ENCODE measurements at regions not wholly inside any gene's neighbourhood (a gene's known extent, or its start where the extent isn't known, plus 50 kb on each side); places are given as distances from the start of the nearest gene placed in this dataset.

DNA sequence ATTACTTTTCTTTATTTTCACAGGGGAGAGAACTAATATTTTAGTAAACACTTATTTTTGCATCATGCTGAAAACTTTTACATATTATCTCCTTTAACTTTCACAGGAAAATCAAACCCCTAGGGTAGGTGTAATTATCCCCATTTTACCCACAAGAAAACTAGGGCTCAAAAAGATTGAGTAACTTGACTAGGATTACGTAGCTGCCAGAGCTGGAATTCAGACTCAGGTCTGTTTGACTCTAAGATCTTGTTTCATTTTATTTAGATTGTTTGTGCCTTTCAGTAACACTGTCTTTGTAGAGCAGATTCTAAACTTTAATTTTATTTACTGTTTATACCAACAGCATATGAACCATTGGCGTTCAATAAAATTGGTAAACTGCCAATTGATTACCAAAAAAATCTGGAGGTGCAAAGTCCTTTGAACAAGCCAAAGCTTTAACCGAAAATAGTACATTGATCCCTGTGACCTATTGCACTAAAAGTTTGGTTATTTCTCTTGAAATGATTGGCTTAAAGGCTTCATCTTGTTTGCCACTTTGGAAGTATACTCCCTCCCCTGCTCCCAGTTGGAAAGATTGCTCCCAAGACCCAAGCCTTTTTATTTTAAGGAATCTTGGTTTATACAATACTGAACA is 71.0 kb upstream of the WDR26 start:
- no peak for DNase-seq

DNA sequence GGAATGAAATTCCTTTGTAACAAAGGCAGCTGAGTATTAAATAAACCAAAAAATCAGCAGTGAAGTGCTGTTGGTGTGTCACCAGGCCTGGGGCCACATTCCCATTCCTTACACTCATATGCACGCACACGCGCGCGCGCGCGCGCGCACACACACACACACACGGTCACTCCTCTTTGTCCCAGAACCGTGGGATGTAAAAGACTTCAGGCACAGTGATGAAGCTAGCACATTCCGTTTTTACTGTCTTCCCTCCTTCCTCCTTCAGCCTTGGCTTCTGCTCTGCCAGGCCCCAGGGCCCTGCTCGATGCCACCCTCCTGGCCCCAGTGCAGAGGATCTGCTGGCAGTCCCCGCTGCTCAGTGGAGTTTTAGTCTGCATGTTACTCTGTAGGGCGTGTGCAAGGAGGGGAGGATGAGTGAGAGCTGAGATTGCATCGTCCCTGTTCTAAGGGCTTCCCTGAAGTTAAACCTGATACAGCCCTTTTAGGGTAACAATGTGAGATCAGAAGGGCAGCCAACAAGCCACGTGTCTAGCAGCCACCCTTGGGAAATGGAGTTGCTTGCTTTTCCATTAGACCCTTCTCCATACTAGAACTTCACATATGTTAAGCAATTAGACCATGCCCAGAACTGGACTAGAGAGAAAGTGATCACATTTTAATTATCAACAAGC is 71.7 kb upstream of the WDR26 start:
- no peak for DNase-seq

DNA sequence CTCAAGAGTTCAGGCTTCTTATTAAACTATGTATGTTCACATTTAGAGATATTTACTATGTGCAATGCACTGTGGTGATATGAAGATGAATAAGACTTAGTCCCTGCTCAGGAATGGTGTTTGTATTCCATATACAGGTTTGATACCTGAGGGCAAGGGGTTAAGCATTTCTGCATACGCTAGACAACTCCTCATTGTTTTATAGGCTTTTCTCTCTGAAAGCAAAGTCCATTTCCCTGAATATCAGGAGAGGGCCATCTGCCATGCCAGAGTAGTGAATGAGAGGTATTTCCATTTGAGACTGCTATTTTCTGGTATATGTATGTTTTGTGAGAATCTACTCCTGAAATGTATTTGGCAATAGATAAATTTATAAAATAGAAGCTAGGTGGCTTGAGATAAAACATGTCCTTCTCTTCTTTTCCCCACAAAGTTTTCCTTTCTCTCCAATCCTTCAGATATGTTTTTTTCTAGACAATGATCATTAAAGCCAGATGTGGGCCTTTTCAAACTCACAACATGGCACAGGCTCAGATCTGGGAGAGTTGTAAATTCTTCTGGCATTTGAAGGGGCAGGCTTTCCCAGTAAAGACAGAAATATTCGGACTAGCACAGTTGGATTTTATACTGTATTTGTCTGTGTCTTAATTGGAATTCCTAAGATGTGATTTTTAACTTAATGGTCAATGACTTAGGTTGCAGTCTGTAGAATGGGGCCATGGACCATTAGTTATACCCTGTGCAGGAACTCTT is 73.3 kb upstream of the WDR26 start:
- DNase-seq = no peak

DNA sequence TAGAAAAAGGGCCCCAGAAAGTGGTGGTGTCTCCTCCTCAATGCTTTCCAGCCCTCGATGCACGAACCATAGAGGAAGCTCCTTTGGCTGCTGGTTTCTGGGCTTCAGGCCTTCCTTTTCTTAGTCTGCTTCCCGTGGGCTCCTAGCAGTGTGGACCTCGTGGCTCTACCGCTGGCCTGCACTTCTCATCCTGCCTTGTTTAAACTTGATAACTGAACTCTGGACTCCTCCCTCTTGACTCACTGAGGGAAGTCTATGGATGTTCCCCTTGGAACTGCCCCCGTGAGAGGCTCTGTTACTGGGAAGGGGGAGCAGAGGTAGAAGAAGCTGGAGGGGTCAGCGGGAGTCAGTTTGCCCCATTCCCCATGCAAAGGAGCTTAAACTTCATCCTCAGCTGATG is 75.3 kb upstream of the WDR26 start:
- DNase-seq = no peak

DNA sequence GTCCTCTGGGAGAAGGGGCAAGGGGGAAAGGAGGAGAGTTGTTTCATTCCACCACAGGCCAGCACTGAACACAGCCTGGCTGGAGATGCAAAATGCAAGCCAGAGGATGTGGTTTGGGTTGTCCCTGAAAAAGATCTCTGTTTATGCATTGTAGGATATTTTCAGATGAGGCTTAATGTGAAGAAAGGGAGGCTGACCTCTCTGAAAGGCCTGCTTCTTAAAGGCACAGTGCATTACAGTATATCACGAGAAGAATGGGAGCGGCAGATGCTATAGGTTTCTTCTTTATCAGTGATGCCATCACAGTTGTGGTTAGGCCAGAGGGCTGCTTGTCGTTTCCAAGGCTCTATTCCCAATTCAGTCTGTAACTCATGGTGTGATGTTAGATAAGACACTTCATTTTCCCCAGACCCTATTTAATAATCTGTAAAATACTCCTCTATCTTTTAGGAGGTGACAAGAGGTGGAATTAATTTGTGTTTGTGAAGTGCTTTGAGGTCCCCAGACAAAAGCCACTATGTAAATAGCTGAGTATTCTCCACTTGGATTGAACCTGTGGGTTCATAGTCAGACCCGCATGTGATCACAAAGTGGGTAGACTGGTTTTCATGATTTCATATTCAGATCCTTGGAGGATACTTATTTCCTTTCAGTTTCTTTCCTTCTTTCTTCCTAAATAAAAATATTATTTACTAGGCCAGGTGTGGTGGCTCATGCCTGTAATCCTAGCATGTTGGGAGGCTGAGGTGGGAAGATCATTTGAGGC is 76.5 kb upstream of the WDR26 start:
- DNase-seq = no peak

DNA sequence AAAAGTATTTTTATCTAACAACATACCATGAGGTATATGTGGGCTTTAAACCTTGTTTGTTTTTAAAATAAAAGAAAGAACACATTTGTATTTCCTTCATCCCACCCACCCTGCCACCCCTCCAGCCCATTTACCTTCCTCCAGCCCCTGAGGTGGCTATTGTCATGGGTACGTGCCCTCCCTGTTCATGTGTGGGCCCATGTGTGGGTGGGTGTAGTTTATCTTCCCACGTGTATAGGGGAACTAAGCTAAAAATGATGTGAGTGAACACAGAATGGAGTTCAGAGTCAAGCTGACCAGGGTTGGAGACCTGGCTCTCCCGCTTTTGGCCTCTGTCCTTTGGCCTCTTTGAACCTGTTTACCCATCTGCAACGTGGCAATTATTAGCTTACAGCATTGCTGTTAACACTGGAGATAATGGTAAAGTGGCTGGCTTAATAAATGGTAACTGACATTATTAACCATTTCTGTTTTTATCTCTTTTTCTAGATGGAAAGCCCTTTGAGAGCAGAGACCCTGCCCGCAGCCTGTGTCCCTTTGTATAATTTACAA is 78.1 kb upstream of the WDR26 start:
- DNase-seq = no peak

DNA sequence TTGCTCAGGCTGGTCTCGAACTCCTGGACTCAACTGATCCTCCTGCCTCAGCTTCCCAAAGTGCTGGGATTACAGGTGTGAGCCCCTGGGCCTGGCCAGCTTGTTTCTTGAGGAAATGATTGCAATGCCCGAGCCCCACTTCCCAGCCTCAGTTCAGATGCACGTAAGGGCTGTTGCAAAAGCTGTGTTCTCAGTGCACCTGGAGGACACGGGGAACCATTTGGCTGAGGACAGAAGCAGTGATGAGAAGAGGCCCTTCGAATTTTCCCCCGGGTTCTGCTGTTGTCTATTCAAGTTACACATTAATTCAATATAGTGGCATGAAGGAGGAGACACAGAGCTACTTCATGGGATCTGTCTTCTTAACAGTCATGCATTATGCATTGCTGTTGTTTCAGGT is 78.8 kb upstream of the WDR26 start:
- peak; percentile 74 for DNase-seq

DNA sequence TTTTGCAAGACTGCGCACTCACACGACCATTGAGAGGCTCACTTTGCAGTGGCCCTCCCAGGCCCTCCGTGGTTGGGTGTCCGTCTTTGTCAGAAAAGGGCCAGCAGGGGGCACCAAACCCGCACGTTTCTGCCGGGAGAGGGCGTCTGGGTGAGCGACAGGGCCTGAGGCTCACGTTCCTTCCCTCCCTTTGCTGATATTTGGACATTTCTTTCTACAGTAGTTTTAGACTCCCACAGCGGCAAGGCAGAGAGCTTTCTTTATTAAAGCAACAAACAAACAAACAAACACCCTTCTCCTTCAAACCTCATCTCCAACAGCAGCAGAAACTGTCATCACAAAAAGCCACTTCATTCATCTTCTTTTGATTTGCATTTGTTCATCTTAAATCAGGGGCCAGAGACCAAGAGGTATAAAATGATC is 79.2 kb upstream of the WDR26 start:
- peak; percentile 90 for DNase-seq

DNA sequence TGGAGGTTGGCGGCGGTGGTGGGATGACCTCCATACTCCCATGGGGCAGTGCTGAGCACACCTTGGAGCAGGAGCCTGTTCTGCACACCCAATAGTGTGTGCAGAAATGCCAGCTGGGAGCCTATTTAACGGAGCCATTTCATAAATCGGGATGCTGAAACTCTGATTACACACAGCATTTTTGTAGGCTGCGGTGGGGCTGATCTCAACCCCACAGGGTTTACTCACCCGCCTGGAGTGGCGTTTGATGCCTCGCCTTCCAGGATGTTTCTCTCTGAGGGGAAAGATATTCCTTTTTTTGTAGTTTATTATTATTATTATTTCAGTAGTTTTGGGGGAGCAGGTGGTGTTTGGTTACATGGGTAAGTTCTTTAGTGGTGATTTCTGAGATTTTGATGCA is 82.6 kb upstream of the WDR26 start:
- no peak for DNase-seq

DNA sequence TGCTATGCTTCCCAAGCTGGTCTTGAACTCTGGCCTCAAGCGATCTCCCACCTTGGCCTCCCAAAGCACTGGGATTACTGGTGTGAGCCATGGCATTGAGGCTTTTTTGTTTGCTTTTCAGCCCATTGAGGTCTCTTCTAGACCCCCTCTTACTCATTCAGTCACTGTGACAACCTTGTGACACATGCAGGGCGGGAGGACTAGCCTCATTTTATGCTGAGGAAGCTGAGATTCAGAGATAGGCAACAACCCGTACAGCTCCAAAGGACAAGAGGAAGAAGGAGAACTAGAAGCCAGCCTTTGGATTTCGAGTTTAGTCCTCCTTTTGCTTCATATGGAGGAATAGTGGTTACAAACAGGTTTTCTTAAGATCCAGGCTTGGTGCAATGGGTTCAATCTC is 83.9 kb upstream of the WDR26 start:
- no peak for DNase-seq

DNA sequence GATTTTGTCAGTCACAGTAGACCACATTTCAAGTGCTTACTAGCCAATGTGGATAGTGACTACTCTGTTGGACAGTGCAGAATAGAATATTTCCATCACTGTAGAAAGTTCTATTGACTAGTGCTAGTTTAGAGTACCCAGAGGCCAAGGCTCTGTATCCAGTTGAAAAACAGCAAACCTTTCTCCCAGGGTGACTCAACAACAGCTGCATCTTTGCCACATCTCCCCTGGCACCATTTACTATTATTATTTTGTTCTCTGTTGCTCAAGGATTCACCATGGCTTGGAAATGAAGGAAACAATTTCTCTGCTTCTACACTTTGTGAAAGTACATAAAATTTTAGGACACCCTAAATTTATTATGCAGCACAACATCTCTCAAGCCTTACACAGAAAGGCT is 85.3 kb upstream of the WDR26 start:
- no peak for DNase-seq

DNA sequence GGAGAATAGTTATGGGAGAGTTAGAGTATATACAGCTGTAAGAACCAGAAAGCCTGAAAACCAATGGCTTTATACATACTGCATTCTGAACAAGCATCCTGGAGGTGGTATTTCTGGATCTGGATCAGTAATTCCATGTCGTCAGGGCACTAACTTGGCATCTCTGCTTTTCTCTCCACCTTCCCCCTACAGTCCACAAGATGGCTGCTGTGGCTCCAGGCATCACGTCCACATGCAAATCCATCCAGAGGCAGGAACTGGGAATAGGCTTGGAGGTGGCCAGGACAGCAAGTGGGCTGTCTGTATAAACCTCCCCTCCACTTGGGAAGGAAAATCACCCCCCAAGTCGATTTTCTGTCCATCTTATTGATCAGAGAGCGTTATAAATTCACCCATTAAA is 86.2 kb upstream of the WDR26 start:
- DNase-seq = no peak

DNA sequence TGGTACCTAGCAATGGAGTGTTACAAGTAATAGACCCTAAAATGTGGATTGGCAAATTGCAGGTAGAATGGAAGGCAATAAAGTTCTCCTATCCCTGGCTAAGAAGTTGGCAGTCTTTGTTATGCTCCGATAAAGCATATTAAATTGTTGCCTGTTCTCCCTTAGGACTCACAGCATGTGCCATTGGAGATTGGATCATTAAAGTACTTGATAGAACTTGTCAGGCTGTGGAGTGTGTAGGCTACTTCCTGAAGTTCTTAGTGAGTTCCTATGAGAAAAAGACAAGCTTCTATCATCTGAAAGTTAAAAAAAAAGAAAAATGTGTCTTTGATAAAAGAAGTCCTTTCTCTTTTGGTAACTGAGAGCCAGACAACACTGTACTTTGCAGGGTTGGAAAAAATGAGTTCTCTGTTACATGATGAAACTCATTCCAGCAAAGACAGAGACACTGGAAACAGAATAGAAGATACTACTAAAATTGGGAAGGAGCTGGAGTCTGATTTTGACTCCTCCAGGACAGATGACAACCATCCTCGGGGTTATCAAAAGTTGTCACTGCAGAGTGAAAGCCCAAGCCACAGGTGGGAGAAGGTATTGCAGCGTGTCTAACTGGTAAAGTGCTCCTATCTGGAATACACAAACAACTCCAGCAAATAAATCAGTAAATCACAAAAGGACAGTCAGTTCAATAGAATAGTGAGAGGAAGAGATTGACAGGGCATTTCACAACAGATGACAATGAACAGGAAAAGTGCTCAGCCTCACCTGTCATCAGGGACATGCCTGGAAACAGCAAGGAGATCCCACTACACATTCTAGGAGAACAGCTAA is 87.5 kb upstream of the WDR26 start:
- DNase-seq = peak; percentile 26

DNA sequence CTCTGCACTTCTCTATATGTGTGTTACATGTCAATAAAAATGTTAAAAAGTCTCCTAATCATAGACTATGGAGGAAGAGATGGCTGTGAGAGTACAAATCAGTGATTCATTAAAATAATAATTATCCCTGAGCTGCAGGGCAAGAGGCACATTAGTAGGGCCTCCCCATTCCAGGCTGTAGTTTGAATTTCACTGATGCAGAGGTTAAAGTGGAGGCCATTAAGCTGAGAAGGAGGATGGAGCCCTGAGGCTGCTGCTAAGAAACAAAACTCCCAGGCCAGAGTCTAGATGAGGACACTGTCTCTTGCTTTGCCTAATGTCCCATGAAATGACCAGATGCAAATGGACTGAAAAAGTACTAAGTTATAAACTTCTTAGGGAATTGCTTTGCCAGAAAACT is 89.1 kb upstream of the WDR26 start:
- DNase-seq = no peak

DNA sequence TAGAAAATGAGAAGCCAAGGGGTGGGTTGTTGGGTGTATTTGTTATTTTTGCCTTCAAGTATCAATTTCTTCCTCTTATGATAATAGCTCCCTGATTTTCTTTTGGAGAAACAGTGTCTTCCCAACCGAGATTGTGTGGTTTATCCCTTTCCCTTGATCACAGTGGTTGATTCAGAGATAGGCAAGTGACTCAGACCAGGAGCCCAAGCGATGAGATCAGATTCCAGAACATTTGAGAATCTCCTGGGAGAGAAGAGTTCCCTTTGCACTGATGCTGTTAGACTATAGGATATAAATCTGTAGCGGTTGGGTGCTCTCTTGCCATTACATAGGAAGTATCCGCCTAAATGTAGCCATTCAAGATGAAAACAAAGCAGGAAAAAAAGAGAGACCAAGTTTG is 90.1 kb upstream of the WDR26 start:
- no peak for DNase-seq

DNA sequence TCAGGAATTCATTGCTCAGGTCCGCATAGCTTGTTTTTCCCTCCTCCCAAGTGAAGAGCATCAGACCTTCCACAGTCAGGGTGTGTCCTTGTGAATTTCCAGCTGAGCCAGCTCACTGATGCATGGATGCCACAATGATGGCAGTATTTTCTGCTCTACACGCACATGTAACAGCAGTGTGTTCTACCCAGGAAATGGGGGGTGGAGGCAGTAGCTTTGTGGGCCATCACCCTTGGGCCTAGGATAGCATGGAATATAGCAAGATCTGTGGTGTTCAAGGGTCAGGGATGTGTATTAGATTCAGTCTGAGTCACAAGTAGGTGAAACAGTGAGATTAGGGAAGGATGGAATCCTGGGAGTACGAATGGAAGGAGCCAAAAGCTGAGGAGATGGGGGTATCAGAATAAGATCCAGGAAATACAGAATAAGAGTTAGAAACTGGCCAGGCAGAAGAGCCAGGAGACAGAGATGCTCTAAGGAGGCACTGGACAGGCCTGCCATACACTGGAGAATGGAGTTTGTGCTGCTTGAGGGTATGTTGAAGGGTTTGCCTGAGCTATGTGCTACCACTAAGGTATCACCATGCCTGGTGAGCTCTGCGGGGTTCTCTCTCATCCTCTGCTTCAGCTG is 90.6 kb upstream of the CNIH3 start:
- no peak for DNase-seq

DNA sequence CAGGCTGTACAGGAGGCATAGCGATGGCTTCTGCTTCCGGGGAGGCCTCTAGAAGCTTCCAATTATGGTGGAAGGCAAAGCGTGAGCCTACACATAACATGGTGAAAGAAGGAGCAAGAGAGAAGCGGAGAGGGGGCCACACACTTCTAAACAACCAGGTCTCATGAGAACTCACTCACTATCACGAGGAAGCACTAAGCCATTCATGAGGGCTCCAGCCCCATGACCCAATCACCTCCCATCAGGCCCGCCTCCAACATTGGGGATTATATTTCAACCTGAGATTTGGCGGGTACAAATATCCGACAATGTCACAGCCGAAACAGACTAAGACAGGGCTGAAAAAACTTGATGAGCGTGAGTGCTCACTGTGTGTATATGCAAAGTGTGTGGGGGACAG is 89.3 kb upstream of the CNIH3 start:
- no peak for DNase-seq

DNA sequence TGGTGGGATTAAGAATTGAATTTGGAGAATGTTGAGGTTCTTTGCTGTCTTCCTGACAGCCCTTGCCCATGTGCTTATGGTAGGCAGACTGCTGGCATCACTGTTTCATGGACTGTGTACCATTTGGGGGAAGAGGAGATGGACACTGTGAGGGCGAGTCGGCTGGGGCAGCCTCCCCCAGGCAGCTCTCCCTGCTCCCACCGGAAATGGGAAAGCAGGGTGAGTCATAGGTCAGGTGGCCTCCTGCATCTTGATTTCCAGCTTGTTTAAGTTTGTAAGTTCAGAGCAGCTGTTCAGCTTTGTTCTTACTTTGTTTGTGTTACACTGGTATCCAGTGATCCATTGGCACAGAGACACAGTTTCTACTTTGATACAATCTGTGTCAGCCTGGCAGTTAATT is 87.2 kb upstream of the CNIH3 start:
- DNase-seq = peak; percentile 86

DNA sequence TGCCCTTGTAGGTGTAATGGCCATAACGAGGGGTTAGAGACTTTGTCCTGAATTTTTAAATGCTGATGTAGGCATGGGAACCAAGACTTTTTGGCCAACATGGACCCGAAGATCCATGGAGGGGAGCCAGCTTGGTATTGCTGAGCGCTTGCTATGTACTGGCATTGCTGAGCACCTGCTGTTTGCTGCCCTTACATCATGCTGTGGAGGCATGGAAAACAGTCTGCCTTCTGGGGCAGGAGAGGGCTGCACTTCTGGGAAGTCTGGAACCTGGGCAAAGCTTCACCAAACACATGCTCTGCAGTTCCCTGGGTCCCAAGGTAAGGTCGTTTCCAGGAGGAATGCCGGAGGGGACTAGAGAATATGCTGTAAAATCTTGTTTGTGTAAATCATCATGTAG is 86.3 kb upstream of the CNIH3 start:
- no peak for DNase-seq

DNA sequence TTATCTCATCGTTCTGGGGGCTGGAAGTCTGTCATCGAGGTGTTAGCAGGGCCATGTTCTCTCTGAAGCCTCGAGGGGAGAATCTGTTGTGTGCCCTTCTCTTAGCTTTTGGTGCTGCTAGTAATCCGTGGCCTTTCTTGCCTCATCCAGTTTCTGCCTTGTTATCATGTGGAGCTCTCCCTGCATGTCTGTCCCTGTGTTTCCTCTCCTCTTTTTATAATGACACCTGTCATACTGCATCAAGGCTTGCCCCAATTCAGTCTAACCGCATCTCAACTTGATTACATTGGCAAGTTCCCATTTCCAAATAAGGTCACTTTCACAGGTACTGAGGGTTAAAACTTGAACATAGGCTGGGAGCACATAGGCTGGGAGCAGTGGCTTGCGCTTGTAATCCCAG is 82.6 kb upstream of the CNIH3 start:
- DNase-seq = no peak

DNA sequence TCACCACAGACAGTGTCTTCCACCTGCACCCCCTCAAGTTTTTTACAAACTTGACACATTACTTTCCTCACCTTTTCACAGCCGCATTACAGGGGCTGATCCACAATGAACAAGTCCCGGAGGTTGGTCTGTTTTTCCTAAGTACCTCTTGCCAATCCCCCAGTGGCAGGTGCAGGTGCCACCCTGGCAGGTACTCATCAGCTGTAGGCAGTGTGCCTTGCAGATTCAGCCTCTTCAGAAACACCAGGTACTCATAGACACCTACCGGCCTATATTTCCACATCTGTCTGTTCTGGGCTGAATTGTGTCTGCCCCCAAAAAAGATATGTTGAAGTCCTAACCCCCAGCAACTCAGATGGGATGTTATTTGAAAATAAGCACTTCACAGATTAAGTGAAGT is 81.4 kb upstream of the CNIH3 start:
- peak; percentile 71 for DNase-seq

DNA sequence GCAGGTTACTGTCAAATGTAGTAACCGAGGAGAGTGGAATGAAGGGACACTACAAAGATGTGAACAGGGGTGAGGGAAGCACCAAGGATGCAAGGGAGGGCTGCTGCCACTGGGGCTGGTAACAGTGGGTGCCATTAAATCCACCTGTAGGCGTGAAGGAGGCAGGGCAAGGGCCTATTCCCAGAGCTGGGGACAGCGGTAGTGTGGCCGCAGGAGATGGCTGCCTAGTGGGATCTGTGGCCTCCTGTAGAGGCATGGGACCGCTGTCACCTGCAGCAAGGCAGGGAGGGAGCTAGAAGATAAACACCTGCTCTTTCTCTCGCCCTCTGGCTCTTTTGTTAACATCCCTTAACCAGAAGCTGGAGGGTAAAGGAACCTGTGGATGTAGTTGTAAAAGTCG is 80.5 kb upstream of the CNIH3 start:
- DNase-seq = peak; percentile 30

Data from DMS53 (cell line).